ENCODE measurements at regions not wholly inside any gene's neighbourhood (a gene's known extent, or its start where the extent isn't known, plus 50 kb on each side); places are given as distances from the start of the nearest gene placed in this dataset.

DNA sequence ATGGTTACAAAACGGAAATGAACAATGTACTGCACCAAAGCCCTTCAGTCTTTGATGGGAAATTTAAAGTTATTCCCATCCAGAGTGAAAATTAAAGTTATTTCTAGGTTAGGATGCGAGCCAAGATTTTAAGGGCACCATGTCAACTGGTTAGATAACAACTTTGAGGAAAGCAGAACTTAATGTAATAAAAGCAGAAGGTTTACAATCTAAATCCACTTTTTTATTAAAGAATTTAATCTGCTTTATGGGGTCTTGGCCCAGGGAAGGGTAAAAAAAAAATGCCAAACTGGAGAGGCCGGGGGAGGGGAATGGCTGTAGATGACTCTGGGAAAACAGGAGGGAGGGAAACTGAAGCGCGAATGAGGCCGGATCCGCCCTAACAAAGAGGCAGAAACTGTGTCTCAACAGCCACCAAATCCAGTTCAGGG, 108.2 kb upstream of the ATF7IP start:
- no peak for DNase-seq

DNA sequence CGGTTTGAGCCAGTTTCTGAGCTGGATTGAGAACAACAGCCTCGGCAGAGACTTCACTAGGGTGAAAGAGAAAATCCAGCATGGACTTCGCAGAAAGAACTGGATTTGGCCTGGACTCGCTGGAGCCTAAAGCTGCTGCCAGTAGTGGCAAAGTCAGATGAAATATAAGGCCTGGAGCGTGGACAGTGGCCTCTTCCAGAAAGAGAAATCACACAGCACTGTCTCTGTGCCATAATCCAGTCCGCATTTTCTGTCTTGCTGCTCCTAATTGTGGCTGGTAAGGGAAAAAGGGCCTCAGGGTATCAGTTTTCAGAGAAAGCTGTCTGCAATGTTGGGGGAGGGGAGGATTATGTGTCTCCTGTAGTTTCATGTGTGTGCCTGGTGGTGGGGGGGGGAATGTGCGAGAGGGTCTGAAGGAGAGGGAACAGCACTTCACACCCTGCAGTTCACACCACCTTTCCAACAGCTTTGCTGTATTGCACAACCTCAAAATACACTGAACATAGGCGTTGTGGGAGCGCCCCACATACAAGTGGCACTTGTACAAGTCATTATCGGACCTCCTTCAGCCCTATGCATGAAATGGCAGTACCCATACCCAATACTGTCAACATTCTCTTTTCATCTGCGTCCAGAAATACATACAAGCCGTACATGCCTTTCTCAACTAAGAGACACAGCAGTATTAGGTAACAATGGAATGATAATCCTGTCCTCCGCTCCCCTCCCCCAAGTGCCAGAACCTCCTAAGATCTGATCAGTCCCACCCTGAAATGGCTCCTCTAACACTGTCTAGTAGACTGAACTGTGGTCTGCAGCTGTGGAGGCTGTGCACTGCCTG, 107.5 kb upstream of the ATF7IP start:
- DNase-seq = peak; percentile 35

DNA sequence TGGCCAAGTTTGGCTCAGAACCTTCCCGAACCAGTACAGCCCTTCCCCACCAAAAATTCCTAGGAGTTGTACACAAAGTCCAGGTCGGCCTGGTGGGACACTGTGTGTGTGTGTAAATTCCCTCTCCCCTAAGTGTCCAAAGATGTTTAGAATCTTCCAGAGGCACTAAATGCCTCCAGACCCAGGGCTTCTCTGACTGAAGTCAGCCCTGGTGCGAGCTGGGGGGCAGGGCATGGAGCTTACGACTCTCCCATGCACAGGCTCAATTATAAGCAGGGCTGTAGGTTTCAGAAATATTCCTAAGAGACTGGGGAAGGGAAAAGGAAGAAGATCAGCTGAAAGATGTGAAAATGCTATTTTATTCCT, 106.9 kb upstream of the ATF7IP start:
- no peak for DNase-seq

DNA sequence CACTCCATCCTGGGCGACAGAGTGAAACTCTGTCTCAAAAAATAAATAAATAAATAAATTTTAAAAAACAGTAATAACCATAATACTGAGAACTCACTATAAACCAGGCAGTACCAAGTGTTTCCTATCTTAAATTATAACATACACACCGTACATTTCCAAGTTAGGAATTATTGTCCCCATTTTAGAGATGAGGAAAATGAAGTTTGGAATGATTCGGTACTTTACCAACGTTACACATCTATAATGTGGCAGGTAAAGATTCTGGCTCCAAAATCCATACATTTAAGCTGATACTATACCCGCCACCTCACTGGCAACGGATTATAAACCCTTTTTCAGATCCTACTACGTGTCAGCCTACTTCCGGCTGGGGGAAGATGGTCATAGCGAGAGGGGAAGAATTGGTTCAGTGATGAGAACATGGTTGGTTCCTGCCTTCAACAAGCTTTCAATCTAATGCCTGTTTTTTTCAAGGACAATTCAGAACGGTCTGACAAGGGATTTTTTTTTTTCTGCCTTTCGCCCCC, 105.9 kb upstream of the ATF7IP start:
- DNase-seq = no peak

DNA sequence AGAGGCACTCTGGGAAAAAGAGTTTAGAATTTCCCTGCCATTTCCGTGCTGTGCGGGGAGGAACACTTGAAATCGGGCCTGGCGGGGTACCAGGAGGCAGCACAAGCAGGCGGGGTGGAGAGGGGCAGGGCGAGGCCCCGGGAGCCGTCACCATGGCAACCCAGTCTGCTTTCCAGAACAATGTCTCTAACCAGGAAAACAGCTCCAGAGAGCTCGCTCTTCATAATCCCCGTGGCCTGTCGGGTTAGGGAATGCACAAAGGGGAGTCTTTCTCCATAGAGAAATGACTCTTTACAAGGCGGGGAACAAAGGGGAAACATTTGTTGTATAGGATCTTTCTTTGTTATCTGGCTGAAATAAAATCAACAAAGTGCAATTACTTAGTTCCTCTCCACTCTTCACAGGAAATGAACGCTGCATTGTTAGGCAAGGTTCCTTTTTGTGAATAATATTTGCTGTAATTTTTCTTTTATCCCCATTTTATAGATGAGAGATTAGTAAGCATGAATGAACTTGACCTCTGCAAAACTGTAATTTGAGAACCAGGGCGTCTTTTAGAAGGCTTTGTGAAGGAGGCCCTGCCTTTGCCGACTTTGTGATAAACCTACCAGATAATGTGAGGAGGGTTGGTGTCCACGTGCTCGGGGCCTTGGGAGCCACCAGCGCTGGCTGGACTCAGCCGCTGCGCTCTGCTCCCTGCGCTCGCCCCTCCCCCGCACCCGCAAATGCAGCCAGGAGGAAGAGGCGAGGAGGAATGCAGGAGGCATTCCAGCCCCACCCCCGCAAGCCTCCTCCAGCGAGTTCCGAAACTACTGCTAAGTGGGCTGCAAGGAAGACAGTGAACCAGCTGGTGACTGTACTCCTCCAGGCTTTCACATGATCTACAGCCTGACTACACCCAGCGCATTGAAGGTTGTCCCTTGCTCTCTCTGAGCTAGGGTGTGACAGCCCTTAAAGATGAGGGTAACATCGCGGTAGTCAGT, 105.2 kb upstream of the ATF7IP start:
- peak; percentile 73 for DNase-seq

DNA sequence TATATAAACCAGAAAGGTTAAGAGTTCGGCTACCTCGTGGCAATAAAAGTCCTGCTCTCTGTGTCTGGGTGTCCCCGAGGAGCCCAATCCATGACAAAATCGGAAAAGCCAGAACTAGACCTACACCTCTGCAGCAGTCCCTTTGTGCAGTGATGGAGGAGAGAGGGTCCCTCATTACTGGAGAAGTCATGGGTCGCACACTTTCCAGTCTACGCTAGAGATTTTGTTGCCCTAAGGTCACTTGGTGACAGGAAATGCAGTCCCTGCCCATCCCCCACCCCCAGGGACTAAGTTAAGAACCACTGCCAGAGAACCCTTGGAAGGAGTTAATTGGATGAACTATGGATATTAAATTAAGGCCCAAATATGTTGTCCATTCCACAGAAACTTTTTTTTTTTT, 104.4 kb upstream of the ATF7IP start:
- no peak for DNase-seq

DNA sequence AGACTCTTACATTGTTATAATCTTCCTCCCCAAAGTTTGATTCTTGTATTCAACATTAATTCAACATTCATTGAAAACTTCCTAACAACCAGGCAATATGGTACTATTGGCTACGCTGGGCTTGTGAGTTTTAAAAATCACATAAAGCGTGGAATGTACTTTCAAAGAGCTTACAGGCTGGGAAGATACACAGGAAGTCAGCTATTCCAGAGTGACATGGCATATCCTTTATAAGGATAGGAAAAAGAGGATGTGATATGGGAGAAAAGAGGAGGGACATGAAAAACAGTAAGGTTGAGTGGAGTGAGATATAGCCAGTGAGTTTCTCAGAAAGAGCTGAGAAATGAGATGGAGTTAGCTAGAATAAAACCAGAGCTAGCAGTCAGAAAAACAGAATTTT, 103.6 kb upstream of the ATF7IP start:
- no peak for DNase-seq

DNA sequence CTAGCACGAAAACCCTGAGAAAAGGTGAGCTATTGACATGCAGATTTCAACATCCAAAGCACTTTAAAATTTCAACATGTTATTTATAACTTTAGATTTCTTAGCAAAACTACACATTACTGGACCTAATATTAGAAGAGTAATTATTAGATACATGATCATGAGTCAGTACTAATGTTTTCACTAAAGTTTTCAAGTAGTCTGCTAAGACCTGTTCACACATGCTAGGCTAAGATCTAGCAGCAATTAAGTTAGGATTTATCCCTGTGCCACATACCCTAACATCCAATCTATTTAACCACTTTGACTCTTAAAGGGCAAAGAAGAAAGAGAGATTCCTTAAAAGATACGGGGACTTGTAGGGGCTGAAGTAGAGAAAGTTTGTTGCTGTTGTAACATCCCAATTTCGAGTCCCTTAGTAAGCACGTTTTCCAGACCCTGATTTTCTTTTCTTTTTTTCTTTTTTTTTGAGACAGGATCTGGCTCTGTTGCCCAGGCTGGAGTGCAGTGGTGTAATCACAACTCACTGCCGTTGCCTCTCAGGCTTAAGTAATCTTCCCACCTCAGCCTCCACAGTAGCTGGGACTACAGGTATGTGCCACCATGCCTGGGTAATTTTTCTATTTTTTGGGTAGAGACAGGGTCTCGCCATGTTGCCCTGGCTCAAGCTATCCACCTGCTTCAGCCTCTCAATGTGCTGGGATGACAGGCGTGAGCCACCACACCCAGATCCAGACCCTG, 102.5 kb upstream of the ATF7IP start:
- no peak for DNase-seq

DNA sequence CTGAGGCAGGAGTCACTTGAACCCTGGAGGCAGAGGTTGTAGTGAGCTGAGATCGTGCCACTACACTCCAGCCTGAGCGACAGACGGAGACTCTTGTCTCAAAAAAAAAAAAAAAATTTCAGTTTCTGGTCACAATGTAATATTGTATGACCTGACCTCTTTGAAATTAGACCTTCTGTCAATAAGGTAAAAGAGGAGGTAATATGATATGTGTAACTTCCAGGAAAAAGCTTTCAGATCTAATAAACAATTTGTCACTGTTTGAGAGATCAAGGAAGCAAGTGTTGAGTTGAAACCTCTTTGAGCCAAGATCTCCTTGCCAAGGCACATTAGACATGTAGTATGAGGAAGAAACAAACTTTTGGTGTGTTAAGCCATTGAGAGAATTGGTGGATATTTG, 101.7 kb upstream of the ATF7IP start:
- DNase-seq = no peak

DNA sequence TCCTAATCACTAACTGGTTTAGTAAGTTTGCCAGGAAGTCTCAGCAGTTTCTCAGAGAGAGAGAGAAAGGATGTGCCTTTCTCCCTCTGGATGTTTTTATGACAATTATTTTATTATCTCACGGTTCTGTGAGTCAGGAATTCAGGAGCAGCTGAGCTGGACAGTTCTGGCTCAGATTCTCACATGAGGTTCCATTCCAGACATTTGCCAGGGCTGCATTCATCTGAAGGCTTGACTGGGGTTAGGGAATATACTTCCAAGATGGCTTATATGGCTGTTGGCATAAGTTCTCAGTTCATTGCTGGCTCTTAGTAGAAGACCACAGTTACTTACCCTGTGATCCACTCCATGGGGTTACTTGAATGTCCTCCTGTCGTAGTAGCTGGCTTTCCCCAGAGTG, 101.2 kb upstream of the ATF7IP start:
- DNase-seq = no peak

DNA sequence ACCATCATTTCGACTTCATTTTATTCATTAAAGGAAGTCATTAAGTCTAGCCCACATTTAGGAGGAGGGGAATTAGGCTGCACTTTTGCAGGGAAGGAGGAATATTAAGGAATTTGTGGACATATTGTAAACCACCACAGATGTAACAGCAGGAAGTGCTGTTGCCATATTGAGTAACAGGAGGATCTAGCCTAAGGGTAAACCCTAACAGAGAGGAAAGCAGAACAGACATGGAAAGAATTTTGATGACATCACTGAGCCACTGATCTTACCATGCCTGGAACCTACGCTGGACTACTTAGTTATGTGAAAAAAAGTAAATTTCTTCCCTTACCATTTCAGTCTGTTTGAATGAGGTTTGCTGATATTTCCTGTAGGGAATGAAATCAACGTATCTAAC, 100.7 kb upstream of the ATF7IP start:
- DNase-seq = no peak

DNA sequence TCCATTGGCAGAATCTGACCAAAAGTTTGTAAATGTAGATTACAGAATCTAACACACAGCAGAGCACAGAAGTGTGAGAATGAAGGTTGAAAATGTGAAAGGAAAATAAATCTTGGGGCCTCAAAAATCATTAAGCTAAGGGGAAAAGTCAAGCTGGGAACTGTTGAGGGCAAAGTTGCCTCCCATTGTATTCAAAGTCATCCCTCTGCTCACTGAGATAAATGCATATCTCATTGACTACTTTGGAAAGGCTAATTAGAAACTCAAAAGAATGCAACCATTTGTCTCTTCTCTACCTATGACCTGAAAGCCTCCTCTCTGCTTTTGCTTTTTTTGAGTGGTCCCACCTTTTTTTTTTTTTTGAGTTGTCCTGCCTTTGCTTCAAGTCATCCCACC, 97.4 kb upstream of the ATF7IP start:
- DNase-seq = no peak

DNA sequence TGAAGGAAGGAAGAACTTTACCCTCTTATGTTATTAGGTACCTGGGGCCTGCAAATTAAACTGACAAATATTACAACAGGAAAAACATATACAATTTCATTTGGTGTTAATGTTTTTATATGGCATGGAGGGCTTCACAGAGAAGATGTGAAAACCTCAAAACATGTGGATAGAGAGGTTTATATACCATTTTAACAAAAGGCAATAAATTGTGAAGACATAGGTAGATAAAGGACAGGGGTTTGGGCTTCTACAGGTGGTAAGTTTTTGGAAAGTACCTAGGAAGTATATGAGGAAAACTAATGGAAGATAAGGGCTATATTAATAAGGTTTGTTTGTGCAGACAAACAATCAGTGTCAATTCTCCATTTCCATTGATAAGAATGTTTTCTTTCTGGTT, 95.1 kb upstream of the ATF7IP start:
- no peak for DNase-seq

DNA sequence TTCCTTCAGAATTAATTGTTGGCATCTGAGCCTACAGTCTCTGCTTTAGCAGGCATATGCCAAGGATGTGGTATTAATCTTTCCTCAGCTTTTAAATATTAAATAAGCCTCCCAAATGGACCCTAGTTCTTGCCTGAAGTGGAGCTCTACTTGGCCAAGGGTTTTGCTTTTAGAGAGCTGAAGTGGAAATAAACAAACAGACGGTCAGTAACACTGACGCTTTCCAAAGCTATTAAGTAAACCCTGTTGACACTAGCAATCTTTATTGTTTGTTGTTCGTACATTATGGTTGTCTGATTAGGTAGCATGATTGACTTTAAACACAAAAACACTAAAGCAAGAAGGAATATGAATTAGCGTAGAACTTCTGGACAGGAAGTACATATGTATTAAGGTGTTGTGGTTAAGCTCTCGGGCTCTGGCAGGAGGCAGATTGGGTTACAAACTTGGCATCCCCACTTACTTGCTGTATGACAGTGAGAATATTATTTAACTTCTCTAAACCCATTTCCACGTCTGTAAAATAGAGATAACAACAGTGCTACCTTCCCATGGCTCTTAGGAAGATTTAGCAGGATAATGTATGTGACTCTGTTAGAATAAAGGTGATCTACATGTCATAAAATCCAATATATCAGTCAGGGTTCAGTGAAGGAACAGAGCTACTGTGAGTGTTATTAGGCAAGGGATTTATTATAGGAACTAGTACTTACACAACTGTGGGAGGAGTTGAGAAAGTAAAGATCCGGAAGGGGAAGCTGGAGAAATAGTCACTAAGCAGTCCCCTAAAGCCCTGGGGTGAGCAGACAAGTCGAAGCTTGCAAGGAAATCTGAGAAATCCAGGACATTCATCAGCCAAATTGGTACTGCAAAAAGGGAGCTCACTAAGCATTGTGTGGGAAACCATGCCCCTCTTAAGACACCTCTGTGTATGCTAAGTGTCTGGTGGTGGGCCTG, 92.2 kb upstream of the ATF7IP start:
- no peak for DNase-seq

DNA sequence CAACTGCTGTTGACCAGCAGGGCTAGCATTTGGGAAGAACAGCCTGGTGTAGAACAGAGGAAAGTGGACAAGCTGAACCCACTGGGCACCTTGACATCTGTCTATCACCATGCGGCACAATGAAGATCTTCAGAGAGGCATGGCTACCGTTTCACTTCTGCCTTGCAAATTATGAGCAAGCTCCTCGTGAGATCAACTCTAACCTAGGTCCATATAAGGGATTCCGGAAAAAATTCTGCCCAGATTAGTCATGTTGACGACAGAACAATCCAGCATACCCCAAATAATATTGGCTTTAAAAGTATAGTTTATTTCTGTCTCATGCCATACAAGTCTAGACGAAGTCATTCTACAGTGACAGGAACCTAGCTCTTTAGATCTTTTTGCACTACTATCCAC, 91.6 kb upstream of the ATF7IP start:
- DNase-seq = no peak

DNA sequence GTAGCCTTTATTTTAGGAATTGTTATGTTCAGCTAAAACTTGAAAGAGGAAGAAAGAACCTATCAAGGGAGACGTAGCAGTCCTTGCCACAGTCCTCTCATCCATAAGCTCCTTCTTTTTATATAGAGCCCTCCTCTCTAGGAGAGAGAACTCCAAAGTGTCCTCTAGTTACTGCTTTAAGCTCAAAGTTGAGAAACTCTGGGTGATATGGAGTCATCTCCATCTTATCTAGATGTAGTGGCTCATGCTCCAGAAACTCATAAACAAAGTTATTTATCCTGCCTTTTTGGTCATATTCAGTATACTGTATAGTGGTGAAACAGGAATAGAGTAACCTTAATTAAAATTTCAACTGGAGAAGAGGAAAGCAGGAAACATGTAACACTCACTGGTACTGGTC, 90.4 kb upstream of the ATF7IP start:
- no peak for DNase-seq

DNA sequence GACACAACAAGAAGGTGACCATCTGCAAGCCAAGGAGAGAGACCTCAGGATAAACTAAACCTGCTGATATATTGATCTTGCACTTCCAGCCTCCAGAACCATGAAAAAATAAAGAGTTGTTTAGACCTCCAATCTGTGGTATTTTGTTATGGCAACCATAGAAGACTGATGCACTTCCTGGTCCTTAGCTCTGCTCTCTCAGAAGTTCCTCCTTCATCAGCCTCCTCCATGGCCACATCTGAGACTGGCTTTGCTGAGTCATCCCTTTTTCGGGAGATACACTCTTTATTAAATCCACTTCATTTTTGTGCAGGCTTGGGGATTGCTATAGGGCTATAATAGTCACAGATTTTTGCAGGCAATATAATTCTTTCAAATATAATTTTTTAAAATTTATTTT, 89.6 kb upstream of the ATF7IP start:
- DNase-seq = no peak

DNA sequence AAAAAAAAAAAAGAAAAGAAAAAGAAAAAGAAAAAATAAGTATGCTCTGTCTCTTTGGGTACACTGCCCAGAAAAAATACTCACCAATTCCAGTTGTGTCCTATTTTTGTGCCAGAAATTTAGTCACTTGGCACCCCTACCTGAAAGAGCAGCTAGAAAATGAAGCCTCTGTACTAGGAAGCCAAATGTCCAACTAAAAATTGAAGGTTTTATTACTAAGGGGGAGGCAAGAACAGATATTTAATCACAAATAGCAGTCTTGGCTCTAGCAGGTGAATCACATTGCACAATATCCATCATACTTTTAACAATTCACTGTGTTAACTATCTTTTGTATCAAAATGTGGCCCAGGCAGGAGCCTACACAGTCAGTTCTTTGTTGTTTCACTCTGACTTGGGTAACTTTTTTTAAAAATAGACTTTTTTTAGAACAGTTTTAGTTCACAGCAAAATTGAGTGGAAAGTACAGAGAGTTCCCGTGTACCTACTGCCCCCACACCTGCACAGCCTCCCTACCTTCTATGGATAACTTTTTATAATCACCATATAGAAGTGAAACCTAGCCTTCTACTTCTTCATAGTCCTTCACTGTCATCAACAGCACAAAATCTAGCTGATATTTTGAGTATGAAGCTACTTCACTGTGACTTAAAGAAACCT, 87.1 kb upstream of the ATF7IP start:
- no peak for DNase-seq

DNA sequence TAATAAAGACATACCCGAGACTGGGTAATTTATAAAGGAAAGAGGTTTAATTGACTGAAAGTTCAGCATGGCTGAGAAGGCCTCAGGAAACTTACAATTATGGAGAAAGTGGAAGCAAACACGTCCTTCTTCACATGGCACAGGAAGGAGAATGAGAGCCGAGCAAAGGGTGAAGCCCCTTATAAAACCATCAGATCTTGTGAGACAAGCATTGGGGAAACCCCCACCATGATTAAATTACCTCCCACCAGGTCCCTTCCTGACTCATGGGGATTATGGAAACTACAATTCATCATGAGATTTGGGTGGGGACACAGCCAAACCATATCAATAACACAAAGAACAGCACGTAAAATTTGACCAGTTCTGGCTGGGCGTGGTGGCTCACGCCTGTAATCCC, 85.6 kb upstream of the ATF7IP start:
- no peak for DNase-seq

DNA sequence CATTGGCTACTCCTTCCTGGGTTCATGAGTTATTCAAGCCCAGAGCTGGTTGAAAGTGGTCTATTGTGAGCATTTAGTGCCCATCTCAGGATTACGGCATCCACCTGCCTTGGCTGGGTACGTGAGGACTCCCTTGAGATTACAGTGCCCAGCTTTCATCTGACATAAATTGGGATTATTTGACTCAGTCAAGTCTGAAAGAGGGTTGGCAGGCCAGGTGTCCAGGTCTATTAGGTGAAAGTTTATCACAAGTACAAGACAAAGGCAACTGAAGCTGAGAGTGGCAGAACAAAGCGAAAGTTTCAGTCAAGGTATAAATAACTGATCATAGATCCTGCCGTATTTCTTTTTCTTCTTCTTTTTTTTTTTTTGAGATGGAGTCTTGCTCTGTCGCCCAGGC, 84.6 kb upstream of the ATF7IP start:
- DNase-seq = no peak

DNA sequence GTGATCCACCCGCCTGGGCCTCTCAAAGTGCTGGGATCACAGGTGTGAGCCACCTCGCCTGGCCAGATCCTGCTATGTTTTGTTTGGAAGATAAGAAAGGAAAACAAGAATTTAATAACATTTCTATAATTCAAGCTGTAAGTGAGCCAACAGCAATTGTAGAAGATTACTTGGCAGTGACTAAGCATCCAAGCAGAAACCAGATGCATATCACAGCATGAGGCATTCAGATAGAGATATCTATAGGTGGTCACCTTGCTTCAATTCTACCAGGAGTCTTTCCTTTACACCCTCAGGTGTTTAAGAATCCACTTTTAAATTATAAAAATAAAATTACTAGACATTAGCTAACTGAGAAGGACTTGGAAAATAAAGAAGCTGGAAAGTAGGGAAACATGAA, 83.9 kb upstream of the ATF7IP start:
- no peak for DNase-seq

All from COR-L47 (cell line).